Ramos (cell line): ENCODE measurements at regions not wholly inside any gene's neighbourhood (a gene's known extent, or its start where the extent isn't known, plus 50 kb on each side); places are given as distances from the start of the nearest gene placed in this dataset.

ENCODE experiments used
- in situ Hi-C: fragments of 300-500 bp; cut with MboI; formaldehyde crosslinking; loops from one replicate; pipeline ENCODE4 v1.14.3; 2022; ENCODE audit warnings: low sequenced_read_pairs; ENCODE audit not compliant: unreplicated experiment

- in situ Hi-C loops = no loop called here
Measured at GRCh38 chr1:172874950-172875349, 175.8 kb downstream of the TNFSF18 start.

DNA sequence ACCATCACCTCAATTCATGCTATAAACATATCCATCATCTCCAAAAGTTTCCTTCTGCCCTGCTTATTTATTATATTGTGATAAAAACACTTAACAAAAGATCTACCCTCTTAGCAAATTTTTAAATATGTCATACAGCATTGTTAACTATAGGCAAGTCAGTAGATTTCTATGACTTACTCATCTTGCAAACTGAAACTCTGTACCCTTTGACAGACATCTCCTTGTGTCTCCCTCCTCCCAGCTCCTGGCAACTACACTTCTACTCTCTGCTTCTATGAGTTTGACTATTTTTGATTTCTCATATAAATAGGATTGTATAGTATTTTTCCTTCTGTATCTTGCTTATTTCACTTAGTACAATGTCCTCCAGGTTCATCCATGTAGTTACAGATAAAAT is 174.8 kb downstream of the TNFSF18 start:
- in situ Hi-C loops = no loop called here

GRCh38 chr1:172882385-172882784 is 168.4 kb downstream of the TNFSF18 start:
- in situ Hi-C loops = no loop called here

GRCh38 chr1:172882791-172883386 is 167.9 kb downstream of the TNFSF18 start:
- in situ Hi-C loops = no loop called here

- in situ Hi-C loops = no loop called here
Measured at GRCh38 chr1:172883387-172883791, 167.4 kb downstream of the TNFSF18 start.

DNA sequence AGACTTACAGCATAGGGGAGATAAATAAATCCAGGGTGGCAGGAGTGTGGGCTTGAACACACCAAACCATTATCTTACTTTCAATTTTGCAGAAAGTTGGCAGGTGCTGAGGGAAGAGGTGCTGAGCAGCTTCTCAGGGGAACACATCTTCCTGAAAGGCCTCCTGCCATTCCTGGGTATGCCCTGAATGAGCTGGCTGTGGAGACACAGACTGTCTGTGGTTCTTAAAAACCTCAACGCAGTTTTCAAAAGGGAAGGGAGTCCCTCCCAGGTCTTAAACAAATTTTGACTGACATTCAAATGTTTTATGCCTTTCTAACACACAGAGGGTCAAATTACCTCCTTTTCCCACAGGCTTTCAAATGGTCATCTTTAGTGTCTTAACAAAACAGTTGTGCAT is 166.9 kb downstream of the TNFSF18 start:
- in situ Hi-C loops = no loop called here

- in situ Hi-C loops = no loop called here
Measured at GRCh38 chr1:172885411-172885810, 165.3 kb downstream of the TNFSF18 start.

- in situ Hi-C loops = no loop called here
Measured at GRCh38 chr1:172885971-172886370, 164.8 kb downstream of the TNFSF18 start.

DNA sequence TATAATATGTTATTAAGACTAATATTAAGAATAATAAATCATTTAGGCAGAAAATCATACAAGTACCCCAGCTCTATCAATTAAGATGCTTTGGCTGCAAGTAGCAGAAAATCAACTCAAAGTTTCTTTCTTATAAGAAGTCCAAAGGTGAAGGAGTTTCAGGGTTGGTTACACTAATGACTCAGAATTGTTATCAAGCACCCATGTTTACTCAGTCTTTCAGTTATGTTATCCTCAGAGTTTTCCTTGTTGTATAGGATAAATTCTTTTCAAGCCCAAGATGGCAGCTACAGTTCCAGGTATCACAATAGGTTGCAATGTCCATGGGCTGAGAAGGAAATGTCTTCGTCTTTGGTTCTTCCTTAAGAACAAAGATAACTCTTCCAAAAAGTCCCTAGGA is 163.6 kb downstream of the TNFSF18 start:
- in situ Hi-C loops = no loop called here

DNA sequence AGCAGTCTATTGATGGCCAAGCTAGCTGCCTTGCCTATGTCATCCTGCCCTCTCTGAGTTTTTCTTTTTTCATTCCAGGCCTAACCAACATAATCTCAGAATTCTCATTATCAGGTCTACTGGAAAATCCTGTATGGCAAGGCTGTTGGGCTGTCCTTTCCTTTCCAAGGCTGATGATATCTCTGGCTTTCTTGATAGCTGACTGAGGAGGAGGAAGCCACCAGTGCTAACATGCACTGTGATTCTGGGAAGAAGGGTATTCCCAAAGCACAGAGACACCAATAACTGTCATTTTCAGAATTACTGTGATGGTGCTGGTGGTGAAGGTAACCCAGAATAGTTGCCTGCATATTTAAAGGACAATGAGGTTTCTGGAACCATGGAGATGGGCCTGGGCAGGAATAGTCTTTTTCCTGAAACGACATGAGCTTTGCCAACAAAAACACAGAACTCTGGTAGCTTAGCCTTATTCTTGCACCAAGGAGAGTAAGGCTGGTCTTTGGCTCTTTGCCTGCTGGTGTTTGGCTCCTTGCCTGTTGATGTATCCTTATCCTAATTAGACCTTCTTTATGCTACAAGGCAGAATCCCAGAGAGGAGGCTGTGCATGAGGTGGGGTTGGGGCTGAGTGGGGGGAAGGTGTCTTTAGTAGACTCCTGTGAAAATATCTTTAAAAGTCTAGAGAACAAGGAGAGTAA is 157.4 kb downstream of the TNFSF18 start:
- in situ Hi-C loops = no loop called here

GRCh38 chr1:172894349-172895049 is 156.2 kb downstream of the TNFSF18 start:
- in situ Hi-C loops = no loop called here

GRCh38 chr1:172895050-172895460 is 155.7 kb downstream of the TNFSF18 start:
- in situ Hi-C loops = no loop called here

GRCh38 chr1:172895761-172896160 is 155.0 kb downstream of the TNFSF18 start:
- in situ Hi-C loops = no loop called here

- in situ Hi-C loops = no loop called here
Measured at GRCh38 chr1:172897738-172898137, 153.0 kb downstream of the TNFSF18 start.

DNA sequence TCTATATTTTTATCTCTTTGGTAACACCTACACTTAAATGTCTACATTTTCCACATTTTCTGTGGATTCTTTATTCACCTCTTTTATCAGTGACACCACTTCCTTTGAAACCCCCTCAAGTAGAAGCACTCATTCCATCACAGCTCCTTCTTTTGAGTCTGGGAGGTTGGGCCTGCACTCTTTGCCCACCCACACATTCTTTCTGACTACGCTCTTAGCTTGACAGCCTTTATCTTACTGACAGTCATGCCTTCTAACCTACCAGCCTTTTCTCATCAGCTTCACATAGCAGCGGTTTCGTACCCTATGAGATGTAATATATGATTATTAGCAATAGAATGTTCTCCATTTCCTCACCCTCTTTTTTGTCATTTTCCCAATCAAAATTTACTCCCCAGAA is 151.9 kb downstream of the TNFSF18 start:
- in situ Hi-C loops = no loop called here

DNA sequence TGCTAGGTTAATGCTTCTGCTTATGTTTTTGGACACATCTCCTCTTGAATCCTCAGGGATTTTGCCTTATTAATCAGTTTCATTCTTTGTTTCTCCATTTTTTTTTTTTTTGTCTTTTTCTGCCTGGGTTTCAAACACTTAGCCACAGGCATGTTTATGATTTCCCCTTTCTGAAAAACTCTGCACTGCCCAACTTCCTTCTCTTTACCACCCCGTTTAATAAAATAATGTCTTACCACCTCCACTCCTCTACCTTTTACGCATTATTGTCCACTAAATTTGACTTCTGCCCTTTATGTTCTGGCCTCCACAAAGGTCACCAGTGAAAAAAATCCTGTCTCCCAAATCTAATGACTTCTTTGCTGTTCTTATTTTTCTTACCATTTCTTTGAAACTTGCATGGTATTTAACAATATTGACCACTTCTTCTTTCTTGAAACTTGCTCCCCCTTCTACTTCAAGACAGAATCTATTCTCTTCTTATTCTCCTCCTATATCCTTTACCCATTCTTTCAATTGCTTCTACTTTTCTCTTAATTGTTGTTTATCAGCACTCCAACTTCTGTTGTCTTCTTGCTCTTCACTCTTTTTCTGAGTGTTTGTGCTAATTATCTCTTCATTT is 150.3 kb downstream of the TNFSF18 start:
- in situ Hi-C loops = no loop called here

GRCh38 chr1:172902200-172902599 is 148.5 kb downstream of the TNFSF18 start:
- in situ Hi-C loops = no loop called here

GRCh38 chr1:172902861-172903381 is 147.8 kb downstream of the TNFSF18 start:
- in situ Hi-C loops = no loop called here

GRCh38 chr1:172903581-172904220 is 147.0 kb downstream of the TNFSF18 start:
- in situ Hi-C loops = no loop called here

GRCh38 chr1:172905452-172905851 is 145.3 kb downstream of the TNFSF18 start:
- in situ Hi-C loops = no loop called here
